Loucy (cell line): ENCODE measurements at regions not wholly inside any gene's neighbourhood (a gene's known extent, or its start where the extent isn't known, plus 50 kb on each side); places are given as distances from the start of the nearest gene placed in this dataset.

Experiments
- H2AFZ ChIP-seq: fragments of 200-600 bp; sonication (generic); 2 replicates; pipeline ENCODE4 v1.6.0; 2016; ENCODE audit warnings: antibody characterized with exemption, mild to moderate bottlenecking, low read length, moderate library complexity
- H3F3A ChIP-seq: fragments of 200-600 bp; 2 replicates; pipeline ENCODE4 v1.6.0; 2016; ENCODE audit warnings: antibody characterized with exemption, low read depth, mild to moderate bottlenecking
- H3K27me3 ChIP-seq: fragments of 200-600 bp; sonication (generic); 2 replicates; pipeline ENCODE4 v1.6.1; 2014; ENCODE audit warnings: low read length, mild to moderate bottlenecking; ENCODE audit not compliant: insufficient read depth, poor library complexity, severe bottlenecking
- H3K36me3 ChIP-seq: fragments of 200-600 bp; sonication (generic); 2 replicates; pipeline ENCODE4 v1.6.1; 2016; ENCODE audit warnings: low read length; ENCODE audit not compliant: insufficient read depth
- H3K4me1 ChIP-seq: fragments of 200-600 bp; sonication (generic); 2 replicates; pipeline ENCODE4 v1.5.1; 2014; ENCODE audit warnings: low read length, mild to moderate bottlenecking; ENCODE audit not compliant: insufficient read depth, poor library complexity, severe bottlenecking
- H3K4me2 ChIP-seq: fragments of 200-600 bp; sonication (generic); 2 replicates; pipeline ENCODE4 v1.6.0; 2014; ENCODE audit warnings: antibody characterized with exemption, low read length, low read depth, mild to moderate bottlenecking; ENCODE audit not compliant: poor library complexity, severe bottlenecking
- H3K4me3 ChIP-seq: fragments of 200-600 bp; sonication (generic); 2 replicates; pipeline ENCODE4 v1.5.1; 2014; ENCODE audit warnings: low read length, mild to moderate bottlenecking, mixed read lengths; ENCODE audit not compliant: poor library complexity, severe bottlenecking
- H3K79me2 ChIP-seq: fragments of 200-600 bp; sonication (generic); 2 replicates; pipeline ENCODE4 v1.6.1; 2014; ENCODE audit warnings: low read length; ENCODE audit not compliant: insufficient read depth
- H3K9ac ChIP-seq: fragments of 200-600 bp; sonication (generic); 2 replicates; pipeline ENCODE4 v1.6.0; 2014; ENCODE audit warnings: mild to moderate bottlenecking, low read depth, low read length, moderate library complexity; ENCODE audit not compliant: poor library complexity, severe bottlenecking
- H3K9me2 ChIP-seq: fragments of 200-600 bp; sonication (generic); replicated peaks from 2 replicates; pipeline ENCODE4 v1.6.1; 2016; ENCODE audit warnings: low read depth, low read length, mixed read lengths
- H3K9me3 ChIP-seq: fragments of 200-600 bp; sonication (generic); 2 replicates; pipeline ENCODE4 v1.6.1; 2014; ENCODE audit warnings: mild to moderate bottlenecking, antibody characterized with exemption, low read length, low read depth; ENCODE audit not compliant: insufficient read depth
- H4K20me1 ChIP-seq: fragments of 200-600 bp; sonication (generic); 2 replicates; pipeline ENCODE4 v1.6.0; 2014; ENCODE audit warnings: antibody characterized with exemption, low read length, mild to moderate bottlenecking; ENCODE audit not compliant: insufficient read depth, poor library complexity, severe bottlenecking
- CTCF ChIP-seq: fragments of 200-600 bp; sonication (generic); conservative IDR thresholded peaks from 2 replicates; pipeline ENCODE4 v1.5.1; 2014; ENCODE audit warnings: mild to moderate bottlenecking, antibody characterized with exemption, low read length
- EZH2phosphoT487 ChIP-seq: fragments of 200-600 bp; IDR thresholded peaks from 2 replicates; pipeline ENCODE4 v1.6.1; 2018; ENCODE audit warnings: antibody characterized with exemption, mild to moderate bottlenecking, moderate library complexity, borderline replicate concordance

DNA sequence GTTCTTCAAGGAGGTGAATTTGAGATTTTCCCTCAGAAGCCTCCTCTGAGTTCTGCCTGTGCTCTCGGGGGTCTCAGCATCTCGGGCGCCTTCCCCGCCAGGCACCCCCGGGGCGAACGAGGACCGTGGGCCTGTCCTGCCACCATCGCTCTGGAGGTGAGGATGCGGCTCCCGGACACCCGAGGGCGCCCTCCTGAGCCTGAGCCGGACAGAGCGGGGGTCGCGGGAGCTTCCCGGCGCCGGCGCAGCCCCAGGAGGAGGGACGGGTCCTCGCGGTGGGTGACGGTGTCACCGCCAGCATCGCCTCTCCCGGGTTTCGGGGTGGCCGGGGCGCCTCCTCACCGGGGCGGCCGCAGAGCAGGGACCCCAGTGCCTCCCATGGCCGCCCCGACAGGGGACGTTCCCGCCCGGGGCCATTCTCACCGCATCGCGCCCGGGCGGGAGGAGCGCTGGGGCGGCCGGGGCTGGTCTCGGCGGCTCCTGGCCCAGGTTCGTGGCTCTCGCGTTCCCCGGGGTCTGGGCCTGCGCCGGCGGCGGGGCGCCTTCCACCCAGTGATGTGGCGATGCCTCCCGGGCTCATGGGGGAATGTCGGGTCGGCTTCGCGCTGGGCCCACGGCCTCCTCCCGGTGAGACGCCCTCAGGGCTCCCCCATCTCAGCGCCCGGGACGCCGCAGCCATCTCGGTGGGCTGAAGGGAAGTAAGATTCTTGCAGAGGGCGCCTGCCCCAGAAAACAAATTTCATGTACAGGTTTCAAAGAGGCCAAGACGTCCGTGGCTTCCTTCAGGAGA is 210.5 kb downstream of the ERMARD start:
- Histone ChIP-seq H2AFZ (no peak overlapping the region), H3K4me2 (no peak overlapping the region), H3K4me3 (no peak overlapping the region)

GRCh38 chr6:169960886-169961611 is 209.6 kb downstream of the ERMARD start:
- no peak for TF ChIP-seq EZH2phosphoT487
- no peak for TF ChIP-seq CTCF
- H3K9me3 ChIP-seq = peaks cover 16% of the 10 kb centered on the region; the same call in 1 of the 2 replicates
- H3K9me2 ChIP-seq = no peaks in the 10 kb centered on the region
- H3K4me1 ChIP-seq = no peaks in the 10 kb centered on the region
- H2AFZ ChIP-seq = no peak overlapping the region
- no peak overlapping the region for H3K4me3 ChIP-seq
- H3K27me3 ChIP-seq = no peaks in the 10 kb centered on the region
- H3K4me2 ChIP-seq = no peak overlapping the region
- no peaks in the 10 kb centered on the region for H3K36me3 ChIP-seq
- H3K9ac ChIP-seq = no peak overlapping the region
- H4K20me1 ChIP-seq = no peaks in the 10 kb centered on the region
- no peaks in the 10 kb centered on the region for H3F3A ChIP-seq
- no peaks in the 10 kb centered on the region for H3K79me2 ChIP-seq

More for the DNA sequence above, 210.5 kb downstream of the ERMARD start:
- H3K27me3 ChIP-seq = no peaks in the 10 kb centered on the region
- H3K9me3 ChIP-seq = peaks cover 13% of the 10 kb centered on the region; the same call in 1 of the 2 replicates
- H3K36me3 ChIP-seq = no peaks in the 10 kb centered on the region
- H4K20me1 ChIP-seq = no peaks in the 10 kb centered on the region
- no peaks in the 10 kb centered on the region for H3K4me1 ChIP-seq
- no peaks in the 10 kb centered on the region for H3K79me2 ChIP-seq
- TF ChIP-seq EZH2phosphoT487 (no peak), CTCF (no peak)
- no peaks in the 10 kb centered on the region for H3K9me2 ChIP-seq
- H3F3A ChIP-seq = no peaks in the 10 kb centered on the region
- H3K9ac ChIP-seq = no peak overlapping the region

- H3K27me3 ChIP-seq = no peaks in the 10 kb centered on the region
- TF ChIP-seq CTCF (no peak), EZH2phosphoT487 (no peak)
- no peaks in the 10 kb centered on the region for H3K4me1 ChIP-seq
- H2AFZ ChIP-seq = no peak overlapping the region
- no peak overlapping the region for H3K4me2 ChIP-seq
- peaks cover 16% of the 10 kb centered on the region; the same call in 1 of the 2 replicates for H3K9me3 ChIP-seq
- H3K9ac ChIP-seq = no peak overlapping the region
- no peak overlapping the region for H3K4me3 ChIP-seq
- H3K9me2 ChIP-seq = no peaks in the 10 kb centered on the region
- H3F3A ChIP-seq = no peaks in the 10 kb centered on the region
- H3K79me2 ChIP-seq = no peaks in the 10 kb centered on the region
- H3K36me3 ChIP-seq = no peaks in the 10 kb centered on the region
- H4K20me1 ChIP-seq = no peaks in the 10 kb centered on the region
Measured at GRCh38 chr6:169960521-169960885, 209.1 kb downstream of the ERMARD start.
